Hepatic stellate cell (primary cell): ENCODE measurements at regions not wholly inside any gene's neighbourhood (a gene's known extent, or its start where the extent isn't known, plus 50 kb on each side); places are given as distances from the start of the nearest gene placed in this dataset.

ENCODE experiments used
- DNase-seq: peaks from one replicate; pipeline ENCODE4 v3.0.0; 2011; ENCODE audit warnings: low spot score

GRCh38 chr7:46011501-46011900, 90.4 kb upstream of the IGFBP3 start:
- DNase-seq, result no peak

DNA sequence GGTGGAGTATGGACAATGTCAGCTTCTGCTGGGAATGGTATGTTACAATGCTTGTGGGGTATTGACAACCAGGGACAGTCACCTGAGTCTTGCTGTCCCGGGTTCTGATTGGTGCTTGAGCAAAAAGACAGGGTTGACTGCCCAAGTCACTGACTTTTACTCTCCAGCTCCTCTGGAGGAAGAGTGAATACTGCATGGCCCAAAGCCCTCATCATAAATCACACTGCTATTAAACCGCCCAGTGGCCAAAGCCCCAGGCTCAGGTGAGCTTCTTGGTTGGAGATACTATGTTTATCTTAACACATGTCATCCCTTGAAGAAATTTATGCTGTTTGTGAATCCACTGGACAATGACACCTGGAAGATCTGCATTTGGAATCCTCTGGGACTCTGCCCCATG, 90.0 kb upstream of the IGFBP3 start:
- DNase-seq, result no peak

- no peak for DNase-seq
These were observed 88.1 kb upstream of the IGFBP3 start for GRCh38 chr7:46009211-46009610.

DNA sequence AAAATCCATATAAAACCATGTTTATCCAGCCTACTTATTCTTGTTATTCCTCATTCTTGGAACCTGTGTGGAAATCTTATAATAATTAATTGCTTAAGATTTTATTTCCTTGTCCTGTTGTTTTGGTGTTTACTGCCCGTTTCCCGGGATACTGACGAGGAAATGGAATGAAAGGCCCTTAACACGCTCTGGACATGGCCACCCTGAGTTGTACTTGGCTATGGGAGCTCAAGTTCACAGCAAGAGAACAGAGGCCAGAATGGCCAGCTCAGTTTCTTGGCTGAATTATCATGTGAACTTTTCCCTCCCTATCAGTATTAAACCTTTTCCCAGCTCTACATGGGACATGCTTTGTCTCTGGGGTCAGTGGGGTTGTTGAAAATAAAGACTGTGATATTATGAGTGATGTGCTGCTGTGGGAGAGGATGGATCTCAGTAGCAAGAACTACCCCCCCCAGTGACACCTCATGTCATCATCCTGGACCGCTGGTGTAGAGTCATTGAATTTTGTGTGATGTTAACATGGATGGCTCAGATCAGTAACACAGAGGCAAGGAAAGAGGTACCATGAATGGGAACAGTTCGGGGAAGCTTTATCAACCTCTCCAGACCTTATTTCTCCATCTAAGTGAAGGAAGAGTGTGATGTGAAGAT, 87.0 kb upstream of the IGFBP3 start:
- no peak for DNase-seq

GRCh38 chr7:46007194-46007593, 86.1 kb upstream of the IGFBP3 start:
- no peak for DNase-seq

GRCh38 chr7:46006723-46007122, 85.7 kb upstream of the IGFBP3 start:
- no peak for DNase-seq

GRCh38 chr7:46006212-46006611, 85.1 kb upstream of the IGFBP3 start:
- no peak for DNase-seq

GRCh38 chr7:46004965-46005364, 83.9 kb upstream of the IGFBP3 start:
- DNase-seq, result no peak

DNA sequence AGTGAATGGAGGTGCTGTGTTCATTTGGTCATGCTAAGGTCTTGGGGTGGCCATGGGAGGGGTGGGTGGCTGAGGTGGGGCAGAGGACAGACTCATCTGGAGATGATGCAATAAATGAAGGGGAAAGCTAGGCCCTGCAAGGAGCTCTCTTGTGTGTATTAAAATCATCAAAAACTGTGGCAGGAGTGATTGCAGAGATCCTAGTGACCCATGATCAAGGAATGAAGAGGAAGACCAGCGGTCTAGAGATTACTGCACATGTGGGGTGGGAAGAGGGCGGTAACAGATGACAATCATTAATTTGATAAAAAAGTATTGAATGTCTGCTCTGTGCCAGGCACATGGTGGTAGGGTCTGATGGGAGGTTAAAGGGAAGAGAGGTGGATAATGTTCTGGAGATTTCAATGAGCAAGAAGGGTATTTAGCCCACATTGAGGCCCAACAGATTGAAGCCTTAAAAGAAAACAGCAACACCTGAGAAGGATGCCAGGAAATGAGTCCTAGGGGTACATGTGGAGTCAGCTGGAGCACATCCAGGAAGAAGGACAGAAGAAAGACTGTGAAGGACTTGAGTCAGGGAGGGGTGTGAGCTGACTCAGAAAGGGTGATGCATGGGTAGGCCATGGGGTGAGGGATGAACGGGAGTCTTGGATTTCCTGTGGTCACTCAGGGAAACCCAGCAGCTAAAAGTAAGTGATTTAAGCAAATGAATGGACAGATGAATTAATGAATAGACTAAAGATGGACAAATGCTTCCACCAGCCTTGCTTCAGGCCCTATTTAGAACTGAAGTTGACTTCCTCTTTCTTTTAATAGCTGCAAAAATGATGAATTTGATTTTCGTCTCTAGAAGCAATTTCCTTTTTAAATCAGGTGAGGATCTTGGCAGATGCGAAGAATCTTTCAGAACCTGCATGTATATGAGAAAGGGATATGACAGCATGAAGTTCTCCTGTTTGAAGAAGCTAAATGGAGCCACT, 83.1 kb upstream of the IGFBP3 start:
- DNase-seq, result peak; percentile 38

- DNase-seq, result no peak
These were observed 82.1 kb upstream of the IGFBP3 start for GRCh38 chr7:46003161-46003560.

DNA sequence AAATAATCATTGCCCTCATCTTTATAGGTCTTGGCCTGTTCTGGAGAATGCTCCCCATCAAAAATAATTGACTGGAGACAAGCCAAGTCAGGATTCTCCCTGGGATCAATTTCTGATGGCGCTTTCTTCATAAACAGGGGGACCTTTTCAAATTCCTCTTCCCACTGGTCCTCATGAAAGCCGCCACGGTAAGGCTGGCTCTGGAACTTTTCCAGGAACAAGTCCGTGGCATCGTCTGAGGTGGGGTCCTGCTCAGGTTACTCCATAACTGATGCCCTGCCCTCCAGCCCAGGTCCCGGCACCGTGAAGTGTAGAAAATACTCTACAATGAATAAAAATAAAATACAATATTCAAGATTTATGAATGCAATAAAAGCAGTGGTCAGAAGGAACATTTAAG, 79.4 kb upstream of the IGFBP3 start:
- no peak for DNase-seq

GRCh38 chr7:45999541-45999940, 78.5 kb upstream of the IGFBP3 start:
- DNase-seq, result no peak

DNA sequence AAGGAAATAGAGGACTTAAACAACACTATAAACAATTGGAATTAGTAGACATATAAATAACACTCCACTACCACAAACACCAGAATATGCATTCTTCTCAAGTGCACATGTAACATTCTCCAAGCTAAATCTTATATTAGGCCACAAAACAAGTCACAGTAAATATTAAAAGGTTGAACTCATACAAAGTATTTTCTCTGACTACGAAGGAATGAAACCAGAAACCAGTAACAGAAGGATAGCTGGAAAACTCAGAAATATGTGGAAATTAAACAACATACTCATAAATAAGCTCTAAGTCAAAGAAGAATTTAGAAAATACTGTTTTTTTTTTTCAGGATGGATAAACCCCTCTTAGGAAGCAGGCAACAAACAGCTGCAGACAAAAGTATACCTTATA, 77.4 kb upstream of the IGFBP3 start:
- DNase-seq, result no peak

GRCh38 chr7:45993621-45994020, 72.5 kb upstream of the IGFBP3 start:
- DNase-seq, result no peak

DNA sequence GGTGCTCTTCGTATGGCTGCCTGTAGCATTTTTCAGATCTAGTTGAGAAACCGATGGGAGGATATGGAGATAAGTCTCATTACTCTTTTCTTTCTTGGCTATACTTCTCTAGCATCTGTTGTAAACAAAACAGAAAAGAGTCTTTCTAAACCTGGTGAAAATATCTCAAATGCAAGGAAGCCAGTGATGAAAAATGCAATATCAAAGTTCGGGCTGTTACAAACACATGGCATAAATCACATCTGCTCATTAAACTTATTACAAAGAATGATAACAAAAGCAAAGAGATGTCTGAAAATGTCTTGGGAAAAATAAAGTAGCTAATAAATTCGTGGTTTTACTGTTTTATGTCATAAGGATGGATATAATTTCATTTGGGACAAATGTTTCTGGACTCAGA, 71.8 kb upstream of the IGFBP3 start:
- no peak for DNase-seq

GRCh38 chr7:45990276-45990675, 69.2 kb upstream of the IGFBP3 start:
- no peak for DNase-seq

DNA sequence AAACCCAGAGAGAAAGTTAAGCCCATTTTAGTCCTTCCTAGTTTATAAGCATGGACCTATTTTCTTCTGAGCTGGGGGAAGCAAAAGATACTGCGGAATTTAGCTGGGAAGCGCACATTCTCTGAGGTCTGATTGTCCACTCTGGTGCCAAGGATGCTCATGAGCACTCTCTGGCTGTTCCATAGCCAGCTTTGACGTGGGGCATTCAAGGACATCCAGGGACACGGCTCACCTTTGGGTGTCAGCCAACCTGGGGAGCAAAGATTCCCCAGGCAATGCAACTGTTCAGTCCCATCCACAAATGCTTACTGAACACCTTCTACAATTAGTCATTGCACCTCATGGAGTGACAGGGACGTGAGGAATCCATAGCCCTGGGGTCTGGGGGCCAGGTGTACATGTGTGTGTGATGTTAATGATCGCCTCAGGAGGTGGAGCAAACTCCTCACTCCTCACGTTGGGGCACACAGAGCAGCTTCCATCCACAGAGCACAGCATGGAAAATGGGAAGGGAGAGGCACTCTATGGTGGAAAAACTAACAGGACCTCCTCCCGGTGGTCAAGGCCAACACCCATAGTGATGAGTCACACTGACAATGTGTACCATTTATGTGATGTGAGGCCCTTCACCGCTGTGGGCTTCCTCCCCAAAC, 67.5 kb upstream of the IGFBP3 start:
- no peak for DNase-seq

DNA sequence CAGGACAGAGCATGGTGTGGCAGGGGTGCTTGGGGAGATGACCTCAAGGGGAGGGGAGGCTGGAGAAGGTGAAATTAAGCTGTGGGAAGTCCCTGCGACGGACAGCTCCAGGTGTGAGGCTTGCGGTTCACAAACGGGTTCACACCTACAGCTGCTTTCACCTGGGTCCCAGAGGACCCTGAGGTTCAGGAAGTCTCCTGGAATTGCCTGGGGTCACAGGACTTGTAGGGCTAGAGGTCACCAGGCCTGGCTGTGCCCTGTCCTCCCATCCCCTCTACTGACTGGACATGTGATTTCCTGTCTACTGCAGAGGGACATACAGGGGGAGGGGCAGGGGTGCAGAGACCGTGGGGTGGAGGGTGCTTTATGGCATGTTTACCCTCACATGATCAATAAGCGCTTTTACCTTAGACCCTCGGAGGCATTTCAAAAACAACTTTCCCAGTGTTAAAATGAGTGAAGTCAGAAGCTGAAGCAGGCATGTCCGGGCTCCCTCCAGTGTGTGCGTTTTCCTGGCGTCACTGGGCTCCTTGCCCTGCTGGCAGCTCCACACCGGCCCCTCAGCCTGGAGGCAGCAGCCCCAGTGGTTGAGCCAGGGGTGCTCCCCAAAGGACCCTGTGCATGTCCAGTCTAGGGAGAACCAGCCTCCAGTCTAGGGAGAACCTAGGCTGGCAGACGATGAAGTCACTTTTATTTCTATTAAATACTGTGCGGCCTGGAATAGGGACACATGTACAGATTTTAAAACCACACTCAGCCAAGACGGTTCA, 66.6 kb upstream of the IGFBP3 start:
- DNase-seq, result no peak

DNA sequence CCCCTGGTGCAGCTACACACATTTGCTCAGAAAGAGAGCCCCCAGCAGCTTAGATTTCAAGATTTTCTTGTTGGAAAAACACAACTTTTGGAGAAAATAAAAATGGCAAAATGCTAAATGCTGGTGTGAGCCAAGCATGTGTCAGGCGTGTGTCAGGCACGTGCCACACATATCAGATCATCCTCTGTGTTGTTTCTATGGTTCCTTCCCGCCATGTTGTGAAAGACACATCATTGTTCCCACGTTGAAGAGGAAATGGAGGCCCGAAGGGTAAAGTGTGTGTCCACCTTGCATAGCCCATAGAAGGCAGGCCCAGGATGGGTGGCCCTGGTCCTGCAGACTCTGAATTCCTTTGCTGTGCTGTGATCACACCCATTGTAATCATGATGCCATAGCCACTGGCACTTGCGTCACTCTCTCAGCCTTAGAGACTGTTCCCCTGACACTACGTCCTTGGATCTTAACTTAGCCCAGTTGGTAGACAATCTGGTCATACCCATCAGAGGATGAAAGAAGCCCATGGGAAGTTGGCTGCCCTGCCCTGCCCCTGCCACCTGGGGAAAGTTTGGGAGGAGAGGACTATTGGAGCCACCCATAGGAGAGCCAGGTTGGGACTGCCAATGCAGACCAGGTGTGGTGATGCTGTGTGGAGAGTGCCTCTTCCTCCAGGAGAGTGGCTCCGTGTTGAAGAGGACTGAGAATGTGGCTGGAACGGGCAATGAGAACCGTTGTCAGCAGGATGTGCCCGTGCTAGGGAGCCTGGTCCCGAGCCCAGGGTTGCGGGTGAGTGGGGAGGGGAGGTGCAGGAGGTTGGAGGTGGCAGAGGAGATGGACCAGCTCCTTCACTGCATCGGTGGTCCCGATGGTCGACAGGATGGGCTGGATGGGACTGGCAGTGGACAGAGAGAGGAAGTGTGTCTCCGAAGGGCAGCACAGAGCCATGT, 65.6 kb upstream of the IGFBP3 start:
- DNase-seq, result no peak

GRCh38 chr7:45985902-45986301, 64.8 kb upstream of the IGFBP3 start:
- DNase-seq, result peak; percentile 38
